ENCODE measurements at regions not wholly inside any gene's neighbourhood (a gene's known extent, or its start where the extent isn't known, plus 50 kb on each side); places are given as distances from the start of the nearest gene placed in this dataset.

DNA sequence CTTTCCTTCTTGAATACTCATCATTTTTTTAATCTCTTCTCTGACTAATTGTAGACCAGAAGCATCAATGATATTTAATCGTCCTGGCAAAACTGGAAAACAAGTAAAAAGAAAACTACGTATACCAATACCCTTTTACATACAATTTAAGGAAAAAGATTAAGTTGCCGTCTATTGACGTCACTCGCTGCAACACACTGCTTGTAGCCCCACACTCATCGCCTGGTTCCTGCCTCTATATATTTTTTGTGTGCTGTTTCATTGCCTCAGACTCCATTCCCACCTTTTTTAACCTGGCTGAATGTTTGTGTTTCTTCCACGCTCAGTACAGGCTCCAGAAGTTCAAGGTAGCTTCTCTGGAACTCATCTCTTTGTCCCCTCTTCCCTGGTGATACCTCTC lies 536.2 kb downstream of the METTL4 start:
- no peak overlapping the region for H3K4me3 ChIP-seq (ENCODE audit: low read depth, low read length)
- TF ChIP-seq, protein P1, sequence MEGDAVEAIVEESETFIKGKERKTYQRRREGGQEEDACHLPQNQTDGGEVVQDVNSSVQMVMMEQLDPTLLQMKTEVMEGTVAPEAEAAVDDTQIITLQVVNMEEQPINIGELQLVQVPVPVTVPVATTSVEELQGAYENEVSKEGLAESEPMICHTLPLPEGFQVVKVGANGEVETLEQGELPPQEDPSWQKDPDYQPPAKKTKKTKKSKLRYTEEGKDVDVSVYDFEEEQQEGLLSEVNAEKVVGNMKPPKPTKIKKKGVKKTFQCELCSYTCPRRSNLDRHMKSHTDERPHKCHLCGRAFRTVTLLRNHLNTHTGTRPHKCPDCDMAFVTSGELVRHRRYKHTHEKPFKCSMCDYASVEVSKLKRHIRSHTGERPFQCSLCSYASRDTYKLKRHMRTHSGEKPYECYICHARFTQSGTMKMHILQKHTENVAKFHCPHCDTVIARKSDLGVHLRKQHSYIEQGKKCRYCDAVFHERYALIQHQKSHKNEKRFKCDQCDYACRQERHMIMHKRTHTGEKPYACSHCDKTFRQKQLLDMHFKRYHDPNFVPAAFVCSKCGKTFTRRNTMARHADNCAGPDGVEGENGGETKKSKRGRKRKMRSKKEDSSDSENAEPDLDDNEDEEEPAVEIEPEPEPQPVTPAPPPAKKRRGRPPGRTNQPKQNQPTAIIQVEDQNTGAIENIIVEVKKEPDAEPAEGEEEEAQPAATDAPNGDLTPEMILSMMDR (IDR thresholded peaks at IDR 0.05; ENCODE audit: low read depth, low read length) = no peak

DNA sequence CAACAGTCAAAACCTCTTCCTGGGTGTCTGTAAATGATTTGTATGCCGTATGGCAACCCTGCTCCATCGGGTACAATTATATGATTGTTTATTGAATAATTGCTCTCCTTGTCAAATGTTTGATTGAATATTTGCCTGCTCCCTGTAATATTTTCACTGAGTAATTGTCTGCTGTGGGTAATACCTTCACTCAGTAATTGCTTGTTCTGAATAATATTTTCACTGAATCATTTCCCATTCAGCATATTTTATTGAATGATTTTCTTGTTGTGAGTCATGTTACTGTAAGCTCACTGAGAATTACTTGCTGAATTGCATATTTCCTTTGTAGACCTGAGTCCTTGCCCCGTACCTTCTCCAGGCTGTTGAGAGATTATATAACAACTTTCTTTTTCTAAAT lies 535.2 kb downstream of the METTL4 start:
- H3K4me3 ChIP-seq (ENCODE audit: low read depth, low read length) = no peak overlapping the region
- TF ChIP-seq, protein P1 (IDR thresholded peaks at IDR 0.05; ENCODE audit: low read depth, low read length) = no peak

DNA sequence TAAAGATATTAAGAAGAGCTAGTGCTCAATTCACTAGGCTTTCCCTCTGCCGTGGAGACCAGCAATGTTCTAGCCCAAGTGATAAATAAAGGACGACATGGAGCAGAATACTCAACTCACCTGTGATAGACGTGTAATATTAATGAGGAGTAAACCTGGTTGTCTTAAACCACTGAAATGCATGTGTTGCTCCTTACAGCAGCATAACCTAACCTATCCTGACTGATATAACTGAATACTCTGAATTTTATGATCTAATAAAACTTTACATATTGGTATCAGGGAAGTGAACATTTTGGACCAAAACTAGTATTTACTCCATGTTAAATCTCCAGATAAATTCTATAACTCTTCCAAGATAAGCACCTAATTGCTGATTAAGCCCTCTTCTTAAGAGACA lies 531.0 kb downstream of the METTL4 start:
- no peak overlapping the region for H3K4me3 ChIP-seq (ENCODE audit: low read depth, low read length)
- TF ChIP-seq, protein P1 (IDR thresholded peaks at IDR 0.05; ENCODE audit: low read depth, low read length) = no peak

DNA sequence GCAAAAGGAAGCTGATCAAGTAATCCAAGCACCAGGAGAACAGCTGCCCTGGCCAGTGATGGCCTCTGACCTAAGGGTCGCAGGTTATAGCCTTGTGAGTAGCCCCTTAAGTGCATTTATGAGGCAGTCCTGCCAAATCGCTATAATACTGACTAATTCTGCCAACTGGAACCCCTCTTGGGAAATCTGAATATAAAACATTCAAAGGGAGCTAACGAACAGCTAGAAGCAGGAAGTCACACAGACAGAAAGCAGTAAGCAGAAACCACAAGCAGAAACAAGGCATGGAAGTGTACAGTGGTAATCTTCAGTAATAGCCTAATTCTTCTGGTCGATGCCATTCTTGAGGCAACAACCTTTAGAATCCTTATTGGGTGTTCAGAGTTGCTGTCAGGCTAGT lies 521.3 kb downstream of the METTL4 start:
- no peak overlapping the region for H3K4me3 ChIP-seq (ENCODE audit: low read depth, low read length)

DNA sequence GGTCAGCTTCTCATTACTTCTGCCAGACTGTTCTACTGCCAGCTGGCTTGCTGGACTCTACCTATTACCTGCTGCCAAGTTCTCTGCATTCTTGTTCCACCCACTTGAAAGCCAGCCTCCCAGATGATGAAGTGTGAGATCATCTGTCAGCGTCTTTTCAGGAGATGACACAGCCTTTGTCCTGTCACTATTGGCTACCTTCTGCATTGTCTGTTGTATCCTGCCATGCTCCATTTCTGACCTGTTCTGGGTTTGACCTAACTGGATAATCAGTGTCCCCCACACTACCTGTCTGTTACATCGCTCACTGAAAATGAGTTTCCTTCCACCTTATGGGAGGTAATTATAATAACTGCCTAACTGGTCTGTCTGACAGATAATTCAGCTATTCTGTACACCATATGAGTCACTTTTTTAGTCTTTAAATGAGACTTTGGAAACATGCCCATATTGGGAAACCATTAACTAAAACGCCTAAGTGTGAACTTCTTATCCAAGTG lies 520.6 kb downstream of the METTL4 start:
- TF ChIP-seq, protein P1 (IDR thresholded peaks at IDR 0.05; ENCODE audit: low read depth, low read length) = no peak
- no peak overlapping the region for H3K4me3 ChIP-seq (ENCODE audit: low read depth, low read length)

More for the DNA sequence above, 521.3 kb downstream of the METTL4 start:
- TF ChIP-seq, protein P1 (IDR thresholded peaks at IDR 0.05; ENCODE audit: low read depth, low read length) = no peak

DNA sequence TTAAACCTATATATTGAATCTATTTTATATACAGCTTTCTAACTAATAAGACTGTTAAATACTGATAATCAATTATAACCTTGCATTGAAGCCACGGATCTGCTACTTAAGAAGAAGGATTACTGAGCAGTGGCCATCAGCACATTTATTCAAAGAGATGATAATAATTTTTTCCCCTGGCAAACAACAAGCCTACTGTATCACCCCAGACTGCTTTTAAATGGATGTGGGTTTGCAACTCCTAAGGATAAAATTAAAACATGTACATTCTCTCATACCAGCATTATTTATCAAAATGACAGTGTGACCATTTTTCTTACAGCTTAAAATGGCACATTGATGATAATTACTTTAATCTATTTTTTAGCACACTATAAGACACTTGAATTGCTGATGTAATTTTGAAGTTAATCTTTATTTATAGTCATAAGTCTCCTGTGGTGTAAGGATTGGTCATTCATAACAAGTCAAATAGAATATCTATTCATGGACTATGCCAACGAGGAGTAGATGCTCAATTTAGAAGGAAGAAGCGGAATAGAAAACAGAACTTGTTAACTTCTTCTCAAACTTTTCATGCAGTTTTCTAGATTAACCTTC lies 517.7 kb downstream of the METTL4 start:
- no peak overlapping the region for H3K4me3 ChIP-seq (ENCODE audit: low read depth, low read length)
- TF ChIP-seq, protein P1 (IDR thresholded peaks at IDR 0.05; ENCODE audit: low read depth, low read length) = no peak

DNA sequence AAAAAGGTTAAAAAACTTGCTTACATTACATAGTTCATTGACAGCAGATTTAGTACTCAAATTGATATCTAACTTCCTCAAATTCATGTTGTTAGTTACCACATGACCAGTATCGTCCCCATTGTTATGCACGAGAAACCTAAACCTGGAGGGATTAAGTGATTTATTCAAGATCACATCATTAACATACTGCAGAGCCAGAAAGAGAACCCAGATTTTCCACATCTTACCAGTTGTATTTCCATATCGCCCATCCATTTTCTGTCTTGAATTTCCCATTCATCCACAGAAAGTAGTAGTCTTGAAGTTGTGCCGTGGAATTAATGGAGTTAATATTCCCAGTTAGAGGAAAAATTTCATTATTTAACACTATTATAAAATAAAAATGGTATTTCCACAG lies 512.0 kb downstream of the METTL4 start:
- no peak overlapping the region for H3K4me3 ChIP-seq (ENCODE audit: low read depth, low read length)
- TF ChIP-seq, protein P1 (IDR thresholded peaks at IDR 0.05; ENCODE audit: low read depth, low read length) = no peak

Data from WI38 (cell line).